K562 (cell line): ENCODE measurements at regions not wholly inside any gene's neighbourhood (a gene's known extent, or its start where the extent isn't known, plus 50 kb on each side); places are given as distances from the start of the nearest gene placed in this dataset.
A peak's percentile ranks its signal among the peaks of the same experiment; 100 is the strongest.

Source experiments
- ATAC-seq: fragments of 200-7000 bp; cut with Tn5 transposase; 3 replicates; pipeline ENCODE4 v1.9.1; 2020; ENCODE audit warnings: moderate library complexity
- BruUV-seq: library from RNA; stranded (reverse); fragments of 400-500 nt; replicated peaks from 2 replicates; lab custom pipeline; 2021; lab: Mats Ljungman, UMichigan
- CTCF ChIA-PET: fragments of 300-600 bp; formaldehyde crosslinking; extraction: SDS; loops from one replicate; lab custom pipeline; 2021; ENCODE audit warnings: low intra/inter-chr PET ratio; lab: Yijun Ruan, JAX
- POLR2A ChIA-PET: fragments of 300-600, 350-650 bp; sonication (Branson Sonifier 250); formaldehyde crosslinking; extraction: SDS; loops from one replicate; lab custom pipeline; 2021; ENCODE audit warnings: antibody characterized with exemption, inconsistent platforms; lab: Yijun Ruan, JAX
- DNase-seq, 4 experiments: peaks; one replicate each; pipeline versions ENCODE4 v3.0.0 to v3.0.0-alpha.2; 2011 to 2018; ENCODE audit warnings: low spot score in 3 of 4, mixed read lengths in 3 of 4; ENCODE audit errors: extremely low read depth in 1 of 4
- FAIRE-seq: peaks from 2 replicates; lab custom pipeline; 2011; peaks lifted over from hg19 to GRCh38; lab: Jason Lieb, UNC
- H2AFZ ChIP-seq: 2 replicates; pipeline ENCODE4 v1.6.0; 2011; ENCODE audit warnings: low read depth, low read length, control low read depth, inconsistent platforms
- H3K27ac ChIP-seq: fragments of 200-600 bp; 3 replicates; pipeline ENCODE4 v1.8.0; 2011; ENCODE audit warnings: low read depth, mild to moderate bottlenecking, control low read depth, inconsistent platforms, low read length, moderate library complexity, mixed read lengths; ENCODE audit errors: extremely low read depth
- H3K27me3 ChIP-seq, 2 experiments: fragments of 300-600 bp in 1 of 2; 2 replicates in 1 of 2; 3 replicates in 1 of 2; pipeline versions ENCODE4 v1.6.0 to v1.8.0; 2011; ENCODE audit warnings: inconsistent platforms in 2 of 2, low read length in 2 of 2, mild to moderate bottlenecking in 1 of 2, mixed read lengths in 1 of 2, moderate library complexity in 1 of 2; ENCODE audit not compliant: control insufficient read depth in 2 of 2, insufficient read depth in 2 of 2
- H3K36me3 ChIP-seq: fragments of 300-600 bp; 3 replicates; pipeline ENCODE4 v1.8.0; 2011; ENCODE audit warnings: mild to moderate bottlenecking, low read length, inconsistent platforms; ENCODE audit not compliant: control insufficient read depth, insufficient read depth
- H3K4me1 ChIP-seq, 2 experiments: fragments of 200-600 bp in 1 of 2; replicated peaks in 1 of 2; 2 replicates in 1 of 2; 3 replicates in 1 of 2; pipeline versions ENCODE4 v1.5.1 to v1.8.0; 2011; ENCODE audit warnings: inconsistent platforms in 2 of 2, low read length in 2 of 2, mild to moderate bottlenecking in 1 of 2, mixed read lengths in 1 of 2, moderate library complexity in 1 of 2; ENCODE audit not compliant: control insufficient read depth in 2 of 2, insufficient read depth in 2 of 2
- H3K4me2 ChIP-seq: 2 replicates; pipeline ENCODE4 v1.6.1; 2011; ENCODE audit warnings: low read length, control low read depth, inconsistent platforms, mixed read lengths; ENCODE audit not compliant: insufficient read depth
- H3K4me3 ChIP-seq: fragments of 200-600 bp; sonication (generic), shearing (Covaris generic); 2 replicates; pipeline ENCODE4 v1.5.1; 2016; ENCODE audit warnings: control low read depth, inconsistent platforms
- H3K79me2 ChIP-seq: fragments of 200-600 bp; 3 replicates; pipeline ENCODE4 v1.8.0; 2011; ENCODE audit warnings: low read length, inconsistent platforms; ENCODE audit not compliant: control insufficient read depth, insufficient read depth
- H3K9ac ChIP-seq, 2 experiments: 2 replicates each; pipeline versions ENCODE4 v1.6.0 to v1.6.1; 2011; ENCODE audit warnings: low read depth in 2 of 2, low read length in 2 of 2, control low read depth in 1 of 2, inconsistent platforms in 1 of 2, mild to moderate bottlenecking in 1 of 2, mixed read lengths in 1 of 2; ENCODE audit not compliant: insufficient read depth in 1 of 2
- H3K9me1 ChIP-seq: one replicate; pipeline ENCODE4 v1.6.0; 2011; ENCODE audit warnings: inconsistent platforms, mild to moderate bottlenecking, low read length, moderate library complexity; ENCODE audit not compliant: control insufficient read depth, insufficient read depth
- H3K9me3 ChIP-seq: replicated peaks from 2 replicates; pipeline ENCODE4 v1.5.1; 2011; ENCODE audit warnings: low read depth, low read length, inconsistent platforms; ENCODE audit not compliant: control insufficient read depth, insufficient read depth
- H4K20me1 ChIP-seq: replicated peaks from 2 replicates; pipeline ENCODE4 v1.6.1; 2011; ENCODE audit warnings: low read length, inconsistent platforms, mixed read lengths; ENCODE audit not compliant: control insufficient read depth, insufficient read depth
- CBFA2T2 ChIP-seq: fragments of 450-650 bp; conservative IDR thresholded peaks from 2 replicates; pipeline ENCODE4 v1.6.1; 2017; ENCODE audit warnings: mild to moderate bottlenecking
- DEAF1 ChIP-seq: fragments of 450-650 bp; formaldehyde crosslinking; IDR thresholded peaks from 2 replicates; pipeline ENCODE4 v1.4.0; 2020; ENCODE audit warnings: mild to moderate bottlenecking, moderate library complexity
- FIP1L1 ChIP-seq: fragments of 200-400 bp; formaldehyde crosslinking; IDR thresholded peaks from 2 replicates; pipeline ENCODE4 v1.6.1; 2018; ENCODE audit warnings: mild to moderate bottlenecking, low read depth, low read length; ENCODE audit not compliant: poor library complexity, severe bottlenecking
- GABPA ChIP-seq: fragments of 200-800 bp; sonication (Bioruptor generic); conservative IDR thresholded peaks from 2 replicates; pipeline ENCODE4 v1.6.1; 2016; ENCODE audit warnings: low read depth, missing genetic modification characterization, missing compliant biosample characterization
- MBD2 ChIP-seq: sonication (generic); IDR thresholded peaks from 2 replicates; pipeline ENCODE4 v1.6.1; 2016; ENCODE audit warnings: low read depth, borderline replicate concordance
- RBM34 ChIP-seq: fragments of 200-400 bp; formaldehyde crosslinking; IDR thresholded peaks from 2 replicates; pipeline ENCODE4 v1.6.1; 2018; ENCODE audit warnings: low read length, borderline replicate concordance; ENCODE audit not compliant: insufficient read depth
- TCF15 ChIP-seq: fragments of 250-450 bp; sonication (Bioruptor Pico); IDR thresholded peaks from 2 replicates; pipeline ENCODE4 v1.8.0; 2022; ENCODE audit warnings: moderate library complexity, mild to moderate bottlenecking, inconsistent platforms
- THRB ChIP-seq: fragments of 450-650 bp; formaldehyde crosslinking; conservative IDR thresholded peaks from 2 replicates; pipeline ENCODE4 v1.4.0; 2022; ENCODE audit warnings: mild to moderate bottlenecking, missing genetic modification characterization
- ZNF121 ChIP-seq: sonication (generic); formaldehyde crosslinking; conservative IDR thresholded peaks from 2 replicates; pipeline ENCODE4 v1.8.0; 2022; ENCODE audit warnings: missing genetic modification reagents
- ZNF280A ChIP-seq: fragments of 450-650 bp; IDR thresholded peaks from 2 replicates; pipeline ENCODE4 v1.6.1; 2018; ENCODE audit warnings: mild to moderate bottlenecking, low read depth; ENCODE audit not compliant: partially characterized antibody
- ZNF449 ChIP-seq: fragments of 250-450 bp; sonication (Bioruptor Pico); IDR thresholded peaks from 2 replicates; pipeline ENCODE4 v1.8.0; 2022; ENCODE audit warnings: moderate library complexity, mild to moderate bottlenecking, inconsistent platforms
- WGBS: fragments of 100-300 bp; shearing (Covaris generic); methylation state at CpG from one replicate; pipeline ENCODE4 v1.1.6; 2016; ENCODE audit warnings: low coverage, mixed read lengths; ENCODE audit not compliant: insufficient coverage; ENCODE audit errors: missing lambda C conversion rate; 5-methylcytosine and 5-hydroxymethylcytosine counted together
- in situ Hi-C: fragments of 300-500 bp; cut with MboI; formaldehyde crosslinking; loops from 4 replicates; pipeline ENCODE4 v1.15.0; 2018; ENCODE audit warnings: inconsistent platforms, mixed read lengths
- intact Hi-C: fragments of 100-400 bp; cut with micrococcal nuclease; formaldehyde crosslinking; loops from 2 replicates; pipeline ENCODE4 v1.14.2; 2022

GRCh38 chr4:82284475-82284857 lies 89.3 kb downstream of the HNRNPD start:
- intact Hi-C loops (no loop called here), in situ Hi-C loops (no loop called here)
- H3K9ac ChIP-seq = peak overlapping the region in 1 of 2 experiments; percentile 20; a peak in 2 of 4 replicates
- no peak for DNase-seq
- BruUV-seq = no TSS peak
- no peaks in the 10 kb centered on the region for H3K79me2 ChIP-seq
- ChIA-PET CTCF (no interaction called here), POLR2A (interaction anchor here (0.9 to 1.2 kb wide), 2 partner anchors 12 to 85 kb away, joined by 4 read pairs; no protein-coding TSS in a partner anchor)
- peaks cover 0 to 15% of the 10 kb centered on the region in 2 experiments; a peak in 3 of 5 replicates for H3K4me1 ChIP-seq
- WGBS = 3% methylated on average over 9 of the region's 9 CpGs
- no peak overlapping the region for H3K27ac ChIP-seq
- H2AFZ ChIP-seq = peak overlapping the region; percentile 93
- H3K9me1 ChIP-seq = no peaks in the 10 kb centered on the region
- H4K20me1 ChIP-seq = no peaks in the 10 kb centered on the region
- H3K4me3 ChIP-seq = peak overlapping the region; percentile 53
- H3K9me3 ChIP-seq = no peaks in the 10 kb centered on the region
- H3K27me3 ChIP-seq = peaks cover 2 to 10% of the 10 kb centered on the region in 2 experiments; a peak in 2 of 5 replicates
- peak overlapping the region; percentile 72 for H3K4me2 ChIP-seq
- no peak for ATAC-seq
- H3K36me3 ChIP-seq = no peaks in the 10 kb centered on the region
- no peak for FAIRE-seq
- TF ChIP-seq ZNF280A = no peak
- no peak for TF ChIP-seq CBFA2T2
- TF ChIP-seq ZNF449 (CRISPR knock-in tag) = peak; percentile 60; the same call in 1 of the 2 replicates
- no peak for TF ChIP-seq TCF15 (CRISPR knock-in tag)
- TF ChIP-seq ZNF121 (CRISPR knock-in tag) = no peak
- TF ChIP-seq RBM34 = no peak
- TF ChIP-seq MBD2 = no peak
- 0 out of 2 replicates have a peak, but pooled peaks have one; percentile 23 for TF ChIP-seq THRB (CRISPR knock-in tag)
- TF ChIP-seq DEAF1 = 0 out of 2 replicates have a peak, but pooled peaks have one; percentile 8
- TF ChIP-seq FIP1L1 = no peak
- TF ChIP-seq GABPA (tag) = no peak
- TF ChIP-seq, all 486 proteins: peak for 3
